ENCODE measurements at regions not wholly inside any gene's neighbourhood (a gene's known extent, or its start where the extent isn't known, plus 50 kb on each side); places are given as distances from the start of the nearest gene placed in this dataset.

DNA sequence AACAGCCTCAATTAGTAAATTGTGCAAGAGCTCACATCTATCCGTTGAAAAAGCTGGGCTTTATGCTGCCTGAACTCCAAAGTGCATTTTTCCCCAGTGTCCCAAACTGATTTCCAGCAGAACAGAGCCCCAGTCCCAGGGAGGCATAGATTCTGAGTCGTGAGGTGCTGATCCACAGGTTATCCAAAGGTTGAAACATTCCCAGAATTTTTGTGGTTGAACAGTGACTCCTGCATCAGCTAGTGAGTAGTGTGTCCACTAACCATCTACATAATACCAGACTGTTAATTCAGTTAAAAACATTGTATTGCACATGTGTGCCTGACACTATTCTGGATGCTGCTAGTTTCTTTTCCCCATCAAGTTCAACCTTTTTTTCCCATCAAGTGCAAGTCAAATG lies 761.5 kb downstream of the GATA3 start:
- DNase-seq (ENCODE audit: low read depth, low spot score) (no peak), ATAC-seq (no peak), FAIRE-seq (no peak)
- Histone ChIP-seq H2AFZ (ENCODE audit: control insufficient read depth, low read depth, low read length) (no peak overlapping the region), H3K36me3 (ENCODE audit: control insufficient read depth in 2 of 2, insufficient read depth in 2 of 2, low read length in 1 of 2) (no peaks in the 10 kb centered on the region), H3K27ac (ENCODE audit: control insufficient read depth, insufficient read depth) (no peak overlapping the region), H3K4me2 (ENCODE audit: control insufficient read depth, insufficient read depth) (no peak overlapping the region), H3K4me1 (ENCODE audit: control insufficient read depth, insufficient read depth, low read length) (no peaks in the 10 kb centered on the region), H4K20me1 (ENCODE audit: control insufficient read depth, insufficient read depth) (no peaks in the 10 kb centered on the region), H3K9me3 (replicated peaks; ENCODE audit: control insufficient read depth, insufficient read depth, low read length) (no peaks in the 10 kb centered on the region), H3K4me3 (no peak overlapping the region), H3K9ac (ENCODE audit: control insufficient read depth, insufficient read depth, low read length) (no peak overlapping the region), H3K79me2 (ENCODE audit: control insufficient read depth, insufficient read depth, low read length) (no peaks in the 10 kb centered on the region), H3K27me3 (replicated peaks in 1 of 2; ENCODE audit: control insufficient read depth in 2 of 2, insufficient read depth in 2 of 2, low read length in 1 of 2) (no peaks in the 10 kb centered on the region)
- ChIA-PET CTCF (no interaction called here), SMC1A (ENCODE audit: uncharacterized antibody, unreplicated experiment) (no interaction called here), POLR2A (no interaction called here), RAD21 (ENCODE audit: unreplicated experiment) (no interaction called here)
- BruUV-seq (replicated peaks) = no TSS peak
- intact Hi-C loops (cut with micrococcal nuclease; ENCODE audit: unreplicated experiment) (no loop called here), in situ Hi-C loops (cut with MboI) (no loop called here)
- TF ChIP-seq BRCA1 (IDR thresholded peaks at IDR 0.05; ENCODE audit: low read depth, low read length) (no peak), PML (IDR thresholded peaks at IDR 0.05; ENCODE audit: low read length) (no peak), NFYB (IDR thresholded peaks at IDR 0.05; ENCODE audit: insufficient read depth, low read depth, low read length) (no peak)
- WGBS (ENCODE audit: insufficient coverage, insufficient replicate concordance, low lambda C conversion rate, missing lambda C conversion rate) = 0% methylated on average over 2 of the region's 2 CpGs

DNA sequence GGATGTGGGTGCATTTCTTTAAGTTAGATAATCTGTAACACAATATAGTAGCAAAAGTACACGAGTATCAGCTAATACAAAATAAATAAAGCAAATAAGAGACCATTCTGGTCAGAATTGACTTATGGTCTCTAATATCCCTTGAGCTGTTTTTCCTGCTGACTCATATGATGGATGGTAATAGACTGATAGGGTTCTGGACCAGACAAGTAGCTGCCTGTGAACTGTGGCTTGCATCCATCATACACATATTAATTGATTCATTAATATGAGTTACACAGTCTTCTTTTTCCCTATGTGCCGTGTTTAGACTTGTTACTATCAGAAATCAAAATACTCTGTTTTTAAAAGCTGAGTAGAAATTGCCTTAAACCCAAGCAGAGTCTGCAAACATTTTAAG lies 762.8 kb downstream of the GATA3 start:
- Histone ChIP-seq H3K36me3 (ENCODE audit: control insufficient read depth in 2 of 2, insufficient read depth in 2 of 2, low read length in 1 of 2) (no peaks in the 10 kb centered on the region), H3K27ac (ENCODE audit: control insufficient read depth, insufficient read depth) (no peak overlapping the region), H3K4me1 (ENCODE audit: control insufficient read depth, insufficient read depth, low read length) (no peaks in the 10 kb centered on the region), H3K79me2 (ENCODE audit: control insufficient read depth, insufficient read depth, low read length) (no peaks in the 10 kb centered on the region), H3K4me2 (ENCODE audit: control insufficient read depth, insufficient read depth) (no peak overlapping the region), H3K27me3 (replicated peaks in 1 of 2; ENCODE audit: control insufficient read depth in 2 of 2, insufficient read depth in 2 of 2, low read length in 1 of 2) (no peaks in the 10 kb centered on the region), H2AFZ (ENCODE audit: control insufficient read depth, low read depth, low read length) (no peak overlapping the region), H3K9ac (ENCODE audit: control insufficient read depth, insufficient read depth, low read length) (no peak overlapping the region), H3K4me3 (no peak overlapping the region), H3K9me3 (replicated peaks; ENCODE audit: control insufficient read depth, insufficient read depth, low read length) (no peaks in the 10 kb centered on the region), H4K20me1 (ENCODE audit: control insufficient read depth, insufficient read depth) (no peaks in the 10 kb centered on the region)
- FAIRE-seq (no peak), ATAC-seq (no peak), DNase-seq (ENCODE audit: low read depth, low spot score) (no peak)
- no peak for TF ChIP-seq RB1 (IDR thresholded peaks at IDR 0.05; ENCODE audit: borderline replicate concordance)
- no peak for TF ChIP-seq BRCA1 (IDR thresholded peaks at IDR 0.05; ENCODE audit: low read depth, low read length)
- POLR2A ChIA-PET = interaction anchor here (0.6 kb wide), 1 partner anchor 366 kb away, joined by 3 read pairs; no protein-coding TSS in a partner anchor
- WGBS (ENCODE audit: insufficient coverage, insufficient replicate concordance, low lambda C conversion rate, missing lambda C conversion rate) = 0% methylated on average over 2 of the region's 2 CpGs
- intact Hi-C loops (cut with micrococcal nuclease; ENCODE audit: unreplicated experiment) = no loop called here
- CTCF ChIA-PET = no interaction called here
- RAD21 ChIA-PET (ENCODE audit: unreplicated experiment) = no interaction called here
- in situ Hi-C loops (cut with MboI) = no loop called here
- SMC1A ChIA-PET (ENCODE audit: uncharacterized antibody, unreplicated experiment) = no interaction called here
- BruUV-seq (replicated peaks) = no TSS peak
